Osteocyte (in vitro differentiated cells): ENCODE measurements at regions not wholly inside any gene's neighbourhood (a gene's known extent, or its start where the extent isn't known, plus 50 kb on each side); places are given as distances from the start of the nearest gene placed in this dataset.

ENCODE experiments used
- DNase-seq: peaks from one replicate; pipeline ENCODE4 v3.0.0; 2021; ENCODE audit warnings: mixed read lengths; ENCODE audit not compliant: unreplicated experiment; ENCODE audit errors: extremely low spot score
- H3K27ac Mint-ChIP-seq: one replicate; pipeline ENCODE4 v1.8.0; 2021; ENCODE audit warnings: mild to moderate bottlenecking, mixed read lengths; ENCODE audit not compliant: unreplicated experiment
- H3K27me3 Mint-ChIP-seq: one replicate; pipeline ENCODE4 v1.8.0; 2021; ENCODE audit warnings: mixed read lengths; ENCODE audit not compliant: unreplicated experiment
- H3K36me3 Mint-ChIP-seq: one replicate; pipeline ENCODE4 v1.8.0; 2021; ENCODE audit warnings: mixed read lengths; ENCODE audit not compliant: unreplicated experiment
- H3K4me1 Mint-ChIP-seq: one replicate; pipeline ENCODE4 v1.8.0; 2021; ENCODE audit warnings: mixed read lengths; ENCODE audit not compliant: unreplicated experiment
- H3K4me3 Mint-ChIP-seq: one replicate; pipeline ENCODE4 v1.8.0; 2021; ENCODE audit warnings: mild to moderate bottlenecking, moderate library complexity, mixed read lengths; ENCODE audit not compliant: unreplicated experiment
- H3K9me3 Mint-ChIP-seq: one replicate; pipeline ENCODE4 v1.8.0; 2021; ENCODE audit warnings: mixed read lengths; ENCODE audit not compliant: unreplicated experiment
- TF ChIP-seq, protein P1 (sequence below): fragments of 200-600 bp; sonication (generic); IDR thresholded peaks from 2 replicates; pipeline ENCODE4 v1.5.0; 2021; ENCODE audit warnings: antibody characterized with exemption, mild to moderate bottlenecking, moderate library complexity

DNA sequence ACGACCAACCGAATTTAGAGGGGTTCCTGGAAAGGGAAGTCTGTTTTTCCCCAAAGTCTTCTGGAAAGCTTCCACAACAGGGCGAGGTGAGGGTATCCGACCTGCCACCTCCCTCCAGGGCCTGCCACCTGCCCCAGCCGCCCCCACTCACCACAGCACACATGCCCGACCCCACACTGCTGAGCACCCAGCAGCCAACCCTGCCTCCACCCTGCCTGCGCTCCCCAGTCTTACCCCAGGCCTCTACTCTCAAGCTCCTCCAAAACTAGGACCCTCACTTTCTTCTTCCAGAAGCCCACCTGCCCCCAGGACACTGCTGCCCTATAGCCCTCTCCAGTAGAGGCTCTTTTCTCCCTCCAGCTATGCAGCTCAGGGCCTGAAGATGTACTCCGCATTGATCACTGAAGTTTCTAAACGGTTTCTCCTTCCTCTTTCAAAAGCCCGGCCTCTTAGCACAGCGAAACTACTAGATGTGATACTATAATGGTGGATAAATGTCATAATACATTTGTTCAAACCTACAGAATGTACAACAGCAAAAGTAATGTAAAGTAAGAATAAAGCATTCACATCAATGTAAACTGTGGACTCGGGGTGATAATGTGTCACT, 128.8 kb upstream of the SLC1A4 start:
- no peaks in the 10 kb centered on the region for H3K36me3 Mint-ChIP-seq
- TF ChIP-seq, protein P1, sequence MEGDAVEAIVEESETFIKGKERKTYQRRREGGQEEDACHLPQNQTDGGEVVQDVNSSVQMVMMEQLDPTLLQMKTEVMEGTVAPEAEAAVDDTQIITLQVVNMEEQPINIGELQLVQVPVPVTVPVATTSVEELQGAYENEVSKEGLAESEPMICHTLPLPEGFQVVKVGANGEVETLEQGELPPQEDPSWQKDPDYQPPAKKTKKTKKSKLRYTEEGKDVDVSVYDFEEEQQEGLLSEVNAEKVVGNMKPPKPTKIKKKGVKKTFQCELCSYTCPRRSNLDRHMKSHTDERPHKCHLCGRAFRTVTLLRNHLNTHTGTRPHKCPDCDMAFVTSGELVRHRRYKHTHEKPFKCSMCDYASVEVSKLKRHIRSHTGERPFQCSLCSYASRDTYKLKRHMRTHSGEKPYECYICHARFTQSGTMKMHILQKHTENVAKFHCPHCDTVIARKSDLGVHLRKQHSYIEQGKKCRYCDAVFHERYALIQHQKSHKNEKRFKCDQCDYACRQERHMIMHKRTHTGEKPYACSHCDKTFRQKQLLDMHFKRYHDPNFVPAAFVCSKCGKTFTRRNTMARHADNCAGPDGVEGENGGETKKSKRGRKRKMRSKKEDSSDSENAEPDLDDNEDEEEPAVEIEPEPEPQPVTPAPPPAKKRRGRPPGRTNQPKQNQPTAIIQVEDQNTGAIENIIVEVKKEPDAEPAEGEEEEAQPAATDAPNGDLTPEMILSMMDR, result no peak
- no peak overlapping the region for H3K4me3 Mint-ChIP-seq
- H3K4me1 Mint-ChIP-seq, result peaks cover 29% of the 10 kb centered on the region
- H3K27me3 Mint-ChIP-seq, result no peaks in the 10 kb centered on the region
- no peak for DNase-seq
- H3K27ac Mint-ChIP-seq, result no peak overlapping the region
- no peaks in the 10 kb centered on the region for H3K9me3 Mint-ChIP-seq

DNA sequence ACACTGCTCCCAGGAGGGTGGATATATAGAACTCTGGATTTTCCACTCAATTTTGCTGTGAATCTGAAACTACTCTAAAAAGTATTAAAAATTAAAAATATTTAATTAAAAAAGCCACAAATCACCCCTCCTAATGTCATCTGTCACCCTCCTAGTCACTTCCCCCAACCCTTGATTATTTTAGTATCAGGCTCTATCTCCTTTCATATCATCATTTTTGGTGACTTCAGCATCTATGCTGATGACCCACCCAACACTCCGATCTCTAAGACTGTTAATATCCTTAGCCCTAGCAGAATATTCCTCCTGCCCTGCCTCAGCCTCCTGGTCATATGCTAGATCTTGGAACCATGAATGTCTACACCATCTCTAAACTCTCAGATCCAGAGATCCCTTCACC, 128.3 kb upstream of the SLC1A4 start:
- no peak overlapping the region for H3K4me3 Mint-ChIP-seq
- no peaks in the 10 kb centered on the region for H3K9me3 Mint-ChIP-seq
- TF ChIP-seq, protein P1, result no peak
- no peak overlapping the region for H3K27ac Mint-ChIP-seq
- H3K36me3 Mint-ChIP-seq, result no peaks in the 10 kb centered on the region
- no peak for DNase-seq
- H3K27me3 Mint-ChIP-seq, result no peaks in the 10 kb centered on the region
- H3K4me1 Mint-ChIP-seq, result peaks cover 30% of the 10 kb centered on the region

DNA sequence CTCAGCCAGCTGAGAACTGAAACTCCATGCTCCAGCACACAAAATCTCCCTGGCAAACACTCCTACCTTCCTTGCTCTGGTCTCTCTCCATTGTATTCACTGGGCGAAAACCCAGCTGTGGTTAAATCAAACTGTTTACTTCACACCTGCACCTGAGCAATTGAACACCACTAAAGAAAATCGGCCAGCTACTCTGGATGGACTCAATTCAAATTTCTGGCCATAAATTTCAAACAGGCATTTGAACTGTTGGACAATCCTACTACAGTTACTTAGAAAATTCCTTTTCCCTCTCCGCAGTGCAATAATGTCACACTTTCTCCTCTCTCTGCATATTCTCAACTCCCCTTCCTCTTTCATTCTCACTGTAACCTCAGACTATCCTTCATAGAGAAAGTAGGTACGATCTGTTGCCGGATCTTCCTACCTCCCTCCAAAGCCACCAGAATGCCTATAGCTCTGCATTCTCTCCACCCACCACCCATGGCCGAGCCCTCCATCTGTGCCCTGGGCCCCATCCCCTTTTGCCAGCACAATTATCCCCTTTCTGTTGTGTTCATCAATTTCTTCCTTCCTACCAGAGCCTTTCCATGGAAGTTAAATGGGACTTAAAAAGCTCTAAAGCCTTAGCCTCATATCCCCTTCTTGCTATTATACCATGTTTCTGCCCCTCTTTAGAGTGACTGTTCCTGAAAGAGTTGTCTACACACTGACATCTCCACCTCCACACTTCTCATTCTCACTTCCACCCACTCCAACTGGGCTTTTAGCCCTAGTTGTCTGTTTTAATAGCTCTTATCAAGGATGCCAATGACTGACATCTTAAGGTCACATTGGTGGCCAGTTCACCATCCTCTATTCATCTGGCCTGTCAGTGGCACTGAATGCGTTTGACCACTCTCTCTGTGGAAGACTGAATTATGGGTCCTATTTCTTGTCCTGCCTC, 127.5 kb upstream of the SLC1A4 start:
- TF ChIP-seq, protein P1, result no peak
- H3K27me3 Mint-ChIP-seq, result no peaks in the 10 kb centered on the region

DNA sequence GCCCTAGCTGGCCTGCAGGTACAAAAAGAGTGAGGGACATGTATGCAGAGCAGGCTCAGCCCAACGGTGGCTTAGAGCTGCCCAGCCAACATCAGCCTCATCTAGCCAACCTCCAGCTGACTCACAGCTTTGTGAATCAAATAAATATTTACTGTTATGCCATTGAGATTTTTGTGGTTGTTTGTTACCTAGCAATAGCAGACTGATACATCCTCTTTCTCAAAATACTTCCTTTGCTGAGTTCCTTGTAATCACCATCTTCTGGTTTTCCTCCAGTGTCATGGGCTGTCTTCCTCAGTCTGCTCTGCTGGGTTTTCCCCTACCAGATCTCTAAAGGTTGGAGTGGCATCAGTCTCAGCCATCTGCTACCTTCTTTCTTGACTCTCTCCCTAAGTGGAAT, 126.6 kb upstream of the SLC1A4 start:
- TF ChIP-seq, protein P1, result no peak
- Mint-ChIP-seq H3K4me3 (no peak overlapping the region), H3K4me1 (peaks cover 36% of the 10 kb centered on the region), H3K36me3 (no peaks in the 10 kb centered on the region), H3K27me3 (no peaks in the 10 kb centered on the region), H3K9me3 (no peaks in the 10 kb centered on the region), H3K27ac (no peak overlapping the region)
- no peak for DNase-seq

More for the DNA sequence above, 127.5 kb upstream of the SLC1A4 start:
- no peaks in the 10 kb centered on the region for H3K36me3 Mint-ChIP-seq
- H3K4me3 Mint-ChIP-seq, result no peak overlapping the region
- no peak overlapping the region for H3K27ac Mint-ChIP-seq
- H3K9me3 Mint-ChIP-seq, result no peaks in the 10 kb centered on the region
- H3K4me1 Mint-ChIP-seq, result peaks cover 36% of the 10 kb centered on the region
- no peak for DNase-seq
